GM12801 (cell line): ENCODE measurements at regions not wholly inside any gene's neighbourhood (a gene's known extent, or its start where the extent isn't known, plus 50 kb on each side); places are given as distances from the start of the nearest gene placed in this dataset.

Source experiments
- TF ChIP-seq, protein P1 (sequence below): IDR thresholded peaks from one replicate; pipeline ENCODE4 v1.5.1; 2011; ENCODE audit warnings: control low read depth; ENCODE audit not compliant: insufficient read length; ENCODE audit errors: extremely low read depth

DNA sequence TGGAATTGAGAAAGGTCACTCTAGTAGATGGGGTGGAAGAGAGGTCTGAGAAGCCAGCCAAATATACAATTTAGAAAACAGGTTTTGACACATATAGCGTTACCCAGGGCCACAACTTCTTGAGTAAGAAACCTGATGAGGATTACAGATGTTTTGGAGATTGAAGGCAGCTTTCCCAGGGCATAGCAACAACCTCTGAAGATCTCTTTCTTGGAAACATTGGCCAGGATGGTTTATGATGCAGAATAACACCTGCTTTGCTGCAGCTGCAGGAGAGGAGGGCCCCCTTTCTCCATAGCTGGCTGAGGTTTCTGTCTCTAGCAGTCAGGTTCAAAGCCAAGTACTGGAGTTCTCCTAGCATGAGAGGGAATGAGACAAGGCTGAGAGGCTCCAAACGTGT, 75.1 kb upstream of the NUP50 start:
- TF ChIP-seq, protein P1, sequence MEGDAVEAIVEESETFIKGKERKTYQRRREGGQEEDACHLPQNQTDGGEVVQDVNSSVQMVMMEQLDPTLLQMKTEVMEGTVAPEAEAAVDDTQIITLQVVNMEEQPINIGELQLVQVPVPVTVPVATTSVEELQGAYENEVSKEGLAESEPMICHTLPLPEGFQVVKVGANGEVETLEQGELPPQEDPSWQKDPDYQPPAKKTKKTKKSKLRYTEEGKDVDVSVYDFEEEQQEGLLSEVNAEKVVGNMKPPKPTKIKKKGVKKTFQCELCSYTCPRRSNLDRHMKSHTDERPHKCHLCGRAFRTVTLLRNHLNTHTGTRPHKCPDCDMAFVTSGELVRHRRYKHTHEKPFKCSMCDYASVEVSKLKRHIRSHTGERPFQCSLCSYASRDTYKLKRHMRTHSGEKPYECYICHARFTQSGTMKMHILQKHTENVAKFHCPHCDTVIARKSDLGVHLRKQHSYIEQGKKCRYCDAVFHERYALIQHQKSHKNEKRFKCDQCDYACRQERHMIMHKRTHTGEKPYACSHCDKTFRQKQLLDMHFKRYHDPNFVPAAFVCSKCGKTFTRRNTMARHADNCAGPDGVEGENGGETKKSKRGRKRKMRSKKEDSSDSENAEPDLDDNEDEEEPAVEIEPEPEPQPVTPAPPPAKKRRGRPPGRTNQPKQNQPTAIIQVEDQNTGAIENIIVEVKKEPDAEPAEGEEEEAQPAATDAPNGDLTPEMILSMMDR, result no peak

GRCh38 chr22:45090497-45090910, 73.2 kb upstream of the NUP50 start:
- TF ChIP-seq, protein P1, result no peak

DNA sequence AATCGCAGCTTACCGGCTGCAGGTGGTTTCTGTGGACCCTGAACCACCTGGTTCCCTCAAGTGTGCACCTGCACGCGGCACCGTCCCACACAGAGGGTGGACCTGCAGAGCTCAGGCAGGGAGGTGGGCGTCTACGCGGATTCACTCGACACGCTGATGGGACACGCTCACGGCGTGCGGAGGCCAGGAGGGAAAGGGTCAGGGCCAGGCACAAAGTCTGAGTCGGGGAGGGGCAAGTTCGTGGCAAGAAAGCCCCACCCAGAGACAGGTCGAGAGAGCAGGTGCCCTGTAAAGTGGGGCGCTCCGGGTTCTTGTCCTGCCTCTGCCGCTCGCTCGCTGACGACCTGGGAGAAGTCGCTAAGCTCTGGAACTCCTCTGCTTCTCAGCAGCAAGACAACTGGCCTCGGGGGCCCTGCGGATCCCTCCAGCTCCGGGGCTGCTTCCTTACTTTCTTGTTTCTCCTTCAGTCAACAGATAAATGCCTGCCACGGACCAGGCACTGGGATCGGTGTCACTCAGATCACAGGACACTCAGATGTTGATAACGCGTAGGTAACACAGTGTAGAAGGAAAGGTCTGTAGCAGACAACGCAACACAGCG, 72.4 kb upstream of the NUP50 start:
- TF ChIP-seq, protein P1, result no peak

DNA sequence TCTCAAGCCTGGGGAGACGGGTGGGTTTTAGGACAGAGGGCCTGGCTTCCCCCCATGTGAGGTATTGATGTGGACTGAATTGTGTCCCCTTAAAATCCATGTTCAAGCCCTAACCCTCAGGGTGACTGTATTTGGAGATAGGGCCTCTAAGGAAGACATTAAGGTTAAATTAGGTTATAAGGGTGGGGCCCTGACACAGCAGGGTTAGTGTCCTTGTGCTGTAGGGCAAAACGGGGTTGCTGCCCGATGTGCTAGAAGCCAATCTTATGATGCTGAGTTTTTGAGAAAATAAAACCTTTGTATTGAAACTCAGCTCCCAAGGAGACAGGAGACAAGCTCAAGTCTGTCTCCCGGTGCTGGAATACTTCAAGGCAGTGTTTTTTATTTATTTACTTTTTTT, 71.1 kb upstream of the NUP50 start:
- TF ChIP-seq, protein P1, result no peak

GRCh38 chr22:45093609-45094008, 70.1 kb upstream of the NUP50 start:
- TF ChIP-seq, protein P1, result no peak

DNA sequence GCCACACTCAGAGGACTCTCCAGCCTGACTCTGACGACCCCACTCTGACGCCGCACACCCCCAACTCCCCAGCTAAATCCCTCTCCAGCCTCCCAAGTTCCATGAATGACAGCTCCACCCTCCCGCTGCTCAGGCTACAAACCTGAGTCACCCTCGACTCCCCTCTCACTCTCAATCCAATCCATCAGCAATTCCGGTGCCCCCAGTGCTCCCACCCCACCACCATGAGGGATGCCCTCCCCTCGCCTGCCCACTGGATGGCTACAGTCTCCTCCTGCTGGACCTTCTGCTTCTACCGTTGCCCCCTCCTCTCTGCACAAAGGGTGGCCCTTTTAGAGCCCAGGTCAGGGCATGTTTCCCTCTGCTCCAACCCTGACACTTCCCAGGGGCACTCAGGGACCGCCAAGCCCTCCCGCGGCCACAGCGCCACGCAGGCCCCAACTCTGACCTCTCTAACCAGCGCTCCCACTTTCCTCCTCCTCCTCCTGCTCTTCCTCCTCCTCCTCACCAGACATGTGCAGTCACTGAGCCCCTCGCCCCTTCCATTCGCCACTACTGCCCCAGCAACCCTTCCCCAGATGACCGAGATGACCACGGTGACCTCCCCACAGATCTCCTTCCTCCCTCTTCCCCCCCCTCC, 69.5 kb upstream of the NUP50 start:
- TF ChIP-seq, protein P1, result no peak

DNA sequence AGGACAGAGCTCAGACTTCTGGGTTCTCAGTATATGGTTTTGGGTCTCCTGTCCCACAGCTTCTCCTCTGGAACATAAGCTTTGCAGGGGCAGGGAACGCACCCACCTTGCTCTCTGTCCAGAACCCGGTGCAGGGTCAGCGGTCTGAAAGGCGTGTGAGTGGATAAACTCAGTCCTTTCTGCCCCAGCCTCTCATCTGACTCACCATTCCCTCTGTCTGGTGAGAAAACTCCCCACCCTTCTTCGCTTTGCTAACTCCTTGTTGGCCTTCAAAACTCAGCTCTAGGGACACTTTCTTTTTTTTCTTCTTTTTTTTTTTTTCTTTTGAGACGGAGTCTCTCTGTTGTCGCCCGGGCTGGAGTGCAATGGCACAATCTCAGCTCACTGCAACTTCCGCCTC, 68.9 kb upstream of the NUP50 start:
- TF ChIP-seq, protein P1, result no peak
